PC-3 (cell line): ENCODE measurements at regions not wholly inside any gene's neighbourhood (a gene's known extent, or its start where the extent isn't known, plus 50 kb on each side); places are given as distances from the start of the nearest gene placed in this dataset.
A peak's percentile ranks its signal among the peaks of the same experiment; 100 is the strongest.

Experiments
- ATAC-seq: fragments of 200-7000 bp; cut with Tn5 transposase; 2 replicates; pipeline ENCODE4 v1.9.1; 2020; ENCODE audit warnings: mild to moderate bottlenecking, moderate library complexity
- BruUV-seq: library from RNA; stranded (reverse); fragments of 400-500 nt; replicated peaks from 2 replicates; lab custom pipeline; 2021; lab: Mats Ljungman, UMichigan
- CTCF ChIA-PET: fragments of 300-600 bp; sonication (Branson Sonifier 250); formaldehyde crosslinking; loops from one replicate; lab custom pipeline; 2022; ENCODE audit warnings: antibody characterized with exemption; lab: Charles Lee
- POLR2A ChIA-PET: fragments of 300-600 bp; sonication (Branson Sonifier 250); formaldehyde crosslinking; loops from one replicate; lab custom pipeline; 2022; ENCODE audit warnings: antibody characterized with exemption; ENCODE audit not compliant: unreplicated experiment; lab: Charles Lee
- DNase-seq: peaks from one replicate; pipeline ENCODE4 v3.0.0-alpha.2; 2015
- H2AFZ ChIP-seq: fragments of 300-600 bp; sonication (generic); 2 replicates; pipeline ENCODE4 v1.6.0; 2016; ENCODE audit warnings: antibody characterized with exemption, low read length
- H3F3A ChIP-seq: fragments of 300-600 bp; sonication (generic); one replicate; pipeline ENCODE4 v1.6.0; 2017; ENCODE audit warnings: antibody characterized with exemption, low read length, control low read depth, mild to moderate bottlenecking; ENCODE audit not compliant: unreplicated experiment
- H3K27ac ChIP-seq: fragments of 300-600 bp; sonication (generic); 2 replicates; pipeline ENCODE4 v1.5.1; 2016; ENCODE audit warnings: mild to moderate bottlenecking, low read length
- H3K27me3 ChIP-seq: fragments of 300-600 bp; sonication (generic); 2 replicates; pipeline ENCODE4 v1.6.1; 2016; ENCODE audit warnings: low read length, mixed read lengths
- H3K36me3 ChIP-seq: fragments of 300-600 bp; sonication (generic); 2 replicates; pipeline ENCODE4 v1.6.1; 2016; ENCODE audit warnings: low read depth, mixed run types, low read length, mixed read lengths
- H3K4me1 ChIP-seq: fragments of 300-600 bp; sonication (generic); 2 replicates; pipeline ENCODE4 v1.5.1; 2016; ENCODE audit warnings: low read length; ENCODE audit not compliant: insufficient read depth
- H3K4me2 ChIP-seq: fragments of 300-600 bp; sonication (generic); 2 replicates; pipeline ENCODE4 v1.6.0; 2016; ENCODE audit warnings: low read length
- H3K4me3 ChIP-seq: fragments of 300-600 bp; sonication (generic); 2 replicates; pipeline ENCODE4 v1.5.1; 2016; ENCODE audit warnings: mild to moderate bottlenecking, low read length, mixed read lengths
- H3K79me2 ChIP-seq: fragments of 300-600 bp; sonication (generic); 2 replicates; pipeline ENCODE4 v1.6.1; 2017; ENCODE audit warnings: low read length, mixed read lengths
- H3K9ac ChIP-seq: fragments of 300-600 bp; sonication (generic); 2 replicates; pipeline ENCODE4 v1.6.0; 2016; ENCODE audit warnings: mild to moderate bottlenecking, low read length
- H3K9me2 ChIP-seq: fragments of 300-600 bp; sonication (generic); replicated peaks from 2 replicates; pipeline ENCODE4 v1.6.1; 2016; ENCODE audit warnings: mixed run types, low read length, mixed read lengths
- H3K9me3 ChIP-seq: fragments of 300-600 bp; sonication (generic); 2 replicates; pipeline ENCODE4 v1.6.1; 2016; ENCODE audit warnings: low read length, mixed read lengths
- H4K20me1 ChIP-seq: fragments of 300-600 bp; sonication (generic); 2 replicates; pipeline ENCODE4 v1.6.1; 2016; ENCODE audit warnings: low read length, mixed read lengths
- CTCF ChIP-seq: fragments of 300-600 bp; sonication (generic); conservative IDR thresholded peaks from 2 replicates; pipeline ENCODE4 v1.5.1; 2017; ENCODE audit warnings: antibody characterized with exemption, low read depth, mild to moderate bottlenecking, low read length
- EZH2 ChIP-seq: fragments of 300-600 bp; sonication (generic); IDR thresholded peaks from one replicate; pipeline ENCODE4 v1.6.1; 2017; ENCODE audit warnings: antibody characterized with exemption, mild to moderate bottlenecking, low read length; ENCODE audit not compliant: unreplicated experiment
- EZH2phosphoT487 ChIP-seq: fragments of 300-600 bp; sonication (generic); IDR thresholded peaks from 2 replicates; pipeline ENCODE4 v1.6.1; 2018; ENCODE audit warnings: mild to moderate bottlenecking, antibody characterized with exemption, low read length, borderline replicate concordance
- intact Hi-C: fragments of 100-400 bp; cut with micrococcal nuclease; formaldehyde crosslinking; loops from 2 replicates; pipeline ENCODE4 v1.9.0; 2023

- peak; percentile 15 for DNase-seq
- BruUV-seq = no TSS peak
- Histone ChIP-seq H3K9me2 (no peaks in the 10 kb centered on the region), H3K4me1 (no peaks in the 10 kb centered on the region), H3K36me3 (no peaks in the 10 kb centered on the region), H4K20me1 (no peaks in the 10 kb centered on the region), H3K9ac (no peak overlapping the region), H3K4me3 (no peak overlapping the region), H3K79me2 (no peaks in the 10 kb centered on the region), H3K9me3 (no peaks in the 10 kb centered on the region), H3F3A (no peaks in the 10 kb centered on the region), H3K27me3 (no peaks in the 10 kb centered on the region), H3K4me2 (no peak overlapping the region), H2AFZ (no peak overlapping the region), H3K27ac (no peak overlapping the region)
- TF ChIP-seq EZH2phosphoT487 = no peak
- no peak for TF ChIP-seq CTCF
- no peak for TF ChIP-seq EZH2
- ChIA-PET POLR2A (no interaction called here), CTCF (no interaction called here)
- ATAC-seq = no peak
- intact Hi-C loops = no loop called here
These were observed 74.2 kb upstream of the HECW1 start for GRCh38 chr7:43038254-43038653.

GRCh38 chr7:43039346-43039745 lies 73.1 kb upstream of the HECW1 start:
- Histone ChIP-seq H3K27me3 (no peaks in the 10 kb centered on the region), H3K9ac (no peak overlapping the region), H3K4me1 (no peaks in the 10 kb centered on the region), H3K36me3 (no peaks in the 10 kb centered on the region), H4K20me1 (no peaks in the 10 kb centered on the region), H3K27ac (no peak overlapping the region), H3K4me2 (no peak overlapping the region), H2AFZ (no peak overlapping the region), H3K79me2 (no peaks in the 10 kb centered on the region), H3K9me3 (no peaks in the 10 kb centered on the region), H3K4me3 (no peak overlapping the region), H3K9me2 (no peaks in the 10 kb centered on the region), H3F3A (no peaks in the 10 kb centered on the region)
- DNase-seq (no peak), ATAC-seq (no peak)
- BruUV-seq = no TSS peak
- intact Hi-C loops = no loop called here
- TF ChIP-seq EZH2phosphoT487 (no peak), EZH2 (no peak), CTCF (no peak)
- ChIA-PET POLR2A (no interaction called here), CTCF (no interaction called here)

GRCh38 chr7:43040461-43040860 lies 72.0 kb upstream of the HECW1 start:
- TF ChIP-seq CTCF (no peak), EZH2phosphoT487 (no peak), EZH2 (no peak)
- Histone ChIP-seq H3K9me2 (no peaks in the 10 kb centered on the region), H3K27me3 (no peaks in the 10 kb centered on the region), H3K9ac (no peak overlapping the region), H3K4me1 (no peaks in the 10 kb centered on the region), H3K9me3 (no peaks in the 10 kb centered on the region), H3K27ac (no peak overlapping the region), H3K4me2 (no peak overlapping the region), H3K79me2 (no peaks in the 10 kb centered on the region), H3F3A (no peaks in the 10 kb centered on the region), H2AFZ (no peak overlapping the region), H3K4me3 (no peak overlapping the region), H4K20me1 (no peaks in the 10 kb centered on the region), H3K36me3 (no peaks in the 10 kb centered on the region)
- ChIA-PET CTCF (no interaction called here), POLR2A (no interaction called here)
- ATAC-seq (no peak), DNase-seq (no peak)
- BruUV-seq = no TSS peak
- intact Hi-C loops = no loop called here
